ENCODE measurements at regions not wholly inside any gene's neighbourhood (a gene's known extent, or its start where the extent isn't known, plus 50 kb on each side); places are given as distances from the start of the nearest gene placed in this dataset.

GRCh38 chr4:28755081-28755480 is 1894.4 kb downstream of the STIM2 start:
- Histone ChIP-seq H2BK5ac (ENCODE audit: low read length) (no peak overlapping the region), H2BK120ac (ENCODE audit: low read depth, low read length) (no peak overlapping the region), H3K79me2 (ENCODE audit: control insufficient read depth, insufficient read depth, low read length) (no peaks in the 10 kb centered on the region), H3K27me3 (ENCODE audit: insufficient read depth, low read length, poor library complexity) (no peaks in the 10 kb centered on the region), H2AK5ac (ENCODE audit: low read length) (no peak overlapping the region), H3K79me1 (ENCODE audit: low read length) (no peaks in the 10 kb centered on the region), H3K4me3 (ENCODE audit: low read length) (no peak overlapping the region), H3K9ac (ENCODE audit: low read length) (no peak overlapping the region), H4K8ac (ENCODE audit: low read depth, low read length) (no peak overlapping the region), H3K27ac (ENCODE audit: low read depth, low read length) (no peak overlapping the region), H3K23ac (ENCODE audit: low read length) (no peak overlapping the region), H3K4ac (ENCODE audit: low read depth, low read length) (no peak overlapping the region), H3K56ac (ENCODE audit: low read length) (no peak overlapping the region), H3K18ac (ENCODE audit: low read length) (no peak overlapping the region), H3K4me2 (ENCODE audit: low read length) (no peak overlapping the region), H3K4me1 (ENCODE audit: control insufficient read depth, low read depth, low read length) (peaks cover 4% of the 10 kb centered on the region), H3K36me3 (ENCODE audit: control insufficient read depth, insufficient read depth, low read length) (no peaks in the 10 kb centered on the region), H4K5ac (ENCODE audit: low read length) (no peak overlapping the region), H2BK15ac (replicated peaks; ENCODE audit: low read depth) (peak overlapping the region; percentile 19)
- WGBS (ENCODE audit: extremely low coverage, insufficient coverage, low lambda C conversion rate) = no CpG with 5 or more reads among the region's 2 CpGs
- no peak for DNase-seq

DNA sequence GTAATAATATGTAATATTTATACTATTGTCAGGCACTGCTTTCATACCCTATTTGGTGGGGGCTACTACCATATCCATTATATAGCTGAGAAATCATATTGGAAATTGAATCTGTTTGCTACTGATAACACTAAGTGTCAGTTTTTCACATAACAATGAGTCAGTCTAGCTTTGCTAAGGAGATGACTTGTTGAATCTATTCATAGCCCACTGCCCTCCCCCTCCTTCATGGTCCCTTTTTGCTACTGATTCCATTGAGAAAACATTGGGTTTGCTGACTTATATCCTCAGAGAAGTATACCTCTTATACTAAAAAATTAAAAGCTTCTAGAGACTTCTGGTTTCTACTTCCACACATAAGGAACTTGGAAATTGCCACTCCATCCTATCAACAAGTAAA is 1898.4 kb downstream of the STIM2 start:
- no peak for DNase-seq
- Histone ChIP-seq H3K4me2 (ENCODE audit: low read length) (no peak overlapping the region), H3K36me3 (ENCODE audit: control insufficient read depth, insufficient read depth, low read length) (no peaks in the 10 kb centered on the region), H4K5ac (ENCODE audit: low read length) (no peak overlapping the region), H3K27me3 (ENCODE audit: insufficient read depth, low read length, poor library complexity) (no peaks in the 10 kb centered on the region), H3K56ac (ENCODE audit: low read length) (no peak overlapping the region), H2BK120ac (ENCODE audit: low read depth, low read length) (no peak overlapping the region), H4K8ac (ENCODE audit: low read depth, low read length) (no peak overlapping the region), H3K4me1 (ENCODE audit: control insufficient read depth, low read depth, low read length) (no peaks in the 10 kb centered on the region), H3K79me1 (ENCODE audit: low read length) (no peaks in the 10 kb centered on the region), H2BK5ac (ENCODE audit: low read length) (no peak overlapping the region), H3K9ac (ENCODE audit: low read length) (no peak overlapping the region), H3K18ac (ENCODE audit: low read length) (no peak overlapping the region), H2BK15ac (replicated peaks; ENCODE audit: low read depth) (no peak overlapping the region), H3K4ac (ENCODE audit: low read depth, low read length) (no peak overlapping the region), H3K23ac (ENCODE audit: low read length) (no peak overlapping the region), H3K27ac (ENCODE audit: low read depth, low read length) (no peak overlapping the region), H3K4me3 (ENCODE audit: low read length) (no peak overlapping the region), H3K79me2 (ENCODE audit: control insufficient read depth, insufficient read depth, low read length) (no peaks in the 10 kb centered on the region), H2AK5ac (ENCODE audit: low read length) (no peak overlapping the region)

GRCh38 chr4:28760003-28760402 is 1899.4 kb downstream of the STIM2 start:
- no peak overlapping the region for H3K4me3 ChIP-seq (ENCODE audit: low read length)
- no peaks in the 10 kb centered on the region for H3K27me3 ChIP-seq (ENCODE audit: insufficient read depth, low read length, poor library complexity)
- no peak overlapping the region for H4K5ac ChIP-seq (ENCODE audit: low read length)
- no peak overlapping the region for H2AK5ac ChIP-seq (ENCODE audit: low read length)
- H3K4me2 ChIP-seq (ENCODE audit: low read length) = no peak overlapping the region
- no peak overlapping the region for H2BK120ac ChIP-seq (ENCODE audit: low read depth, low read length)
- no peaks in the 10 kb centered on the region for H3K79me1 ChIP-seq (ENCODE audit: low read length)
- no peaks in the 10 kb centered on the region for H3K4me1 ChIP-seq (ENCODE audit: control insufficient read depth, low read depth, low read length)
- no peak overlapping the region for H3K27ac ChIP-seq (ENCODE audit: low read depth, low read length)
- H4K8ac ChIP-seq (ENCODE audit: low read depth, low read length) = no peak overlapping the region
- DNase-seq = no peak
- WGBS (ENCODE audit: extremely low coverage, insufficient coverage, low lambda C conversion rate) = no CpG with 5 or more reads among the region's 6 CpGs
- no peak overlapping the region for H3K56ac ChIP-seq (ENCODE audit: low read length)
- H2BK5ac ChIP-seq (ENCODE audit: low read length) = no peak overlapping the region
- no peak overlapping the region for H2BK15ac ChIP-seq (replicated peaks; ENCODE audit: low read depth)
- no peak overlapping the region for H3K23ac ChIP-seq (ENCODE audit: low read length)
- no peak overlapping the region for H3K9ac ChIP-seq (ENCODE audit: low read length)
- H3K36me3 ChIP-seq (ENCODE audit: control insufficient read depth, insufficient read depth, low read length) = no peaks in the 10 kb centered on the region
- no peak overlapping the region for H3K4ac ChIP-seq (ENCODE audit: low read depth, low read length)
- H3K18ac ChIP-seq (ENCODE audit: low read length) = no peak overlapping the region
- no peaks in the 10 kb centered on the region for H3K79me2 ChIP-seq (ENCODE audit: control insufficient read depth, insufficient read depth, low read length)

GRCh38 chr4:28772066-28772465 is 1911.4 kb downstream of the STIM2 start:
- WGBS (ENCODE audit: extremely low coverage, insufficient coverage, low lambda C conversion rate) = 100% methylated on average over 1 of the region's 1 CpG
- no peak overlapping the region for H4K8ac ChIP-seq (ENCODE audit: low read depth, low read length)
- no peak overlapping the region for H3K27ac ChIP-seq (ENCODE audit: low read depth, low read length)
- H2BK15ac ChIP-seq (replicated peaks; ENCODE audit: low read depth) = no peak overlapping the region
- DNase-seq = peak; percentile 39
- no peaks in the 10 kb centered on the region for H3K79me2 ChIP-seq (ENCODE audit: control insufficient read depth, insufficient read depth, low read length)
- no peaks in the 10 kb centered on the region for H3K36me3 ChIP-seq (ENCODE audit: control insufficient read depth, insufficient read depth, low read length)
- H3K4me2 ChIP-seq (ENCODE audit: low read length) = no peak overlapping the region
- no peaks in the 10 kb centered on the region for H3K27me3 ChIP-seq (ENCODE audit: insufficient read depth, low read length, poor library complexity)
- H3K4me3 ChIP-seq (ENCODE audit: low read length) = no peak overlapping the region
- H3K4me1 ChIP-seq (ENCODE audit: control insufficient read depth, low read depth, low read length) = no peaks in the 10 kb centered on the region
- H2AK5ac ChIP-seq (ENCODE audit: low read length) = no peak overlapping the region
- H3K56ac ChIP-seq (ENCODE audit: low read length) = no peak overlapping the region
- no peak overlapping the region for H4K5ac ChIP-seq (ENCODE audit: low read length)
- no peak overlapping the region for H3K9ac ChIP-seq (ENCODE audit: low read length)
- H3K79me1 ChIP-seq (ENCODE audit: low read length) = no peaks in the 10 kb centered on the region
- H3K4ac ChIP-seq (ENCODE audit: low read depth, low read length) = no peak overlapping the region
- H3K18ac ChIP-seq (ENCODE audit: low read length) = no peak overlapping the region
- H2BK120ac ChIP-seq (ENCODE audit: low read depth, low read length) = no peak overlapping the region
- no peak overlapping the region for H3K23ac ChIP-seq (ENCODE audit: low read length)
- H2BK5ac ChIP-seq (ENCODE audit: low read length) = no peak overlapping the region

GRCh38 chr4:28772788-28773187 is 1912.1 kb downstream of the STIM2 start:
- Histone ChIP-seq H2BK120ac (ENCODE audit: low read depth, low read length) (no peak overlapping the region), H3K4me2 (ENCODE audit: low read length) (no peak overlapping the region), H3K23ac (ENCODE audit: low read length) (no peak overlapping the region), H4K5ac (ENCODE audit: low read length) (no peak overlapping the region), H3K36me3 (ENCODE audit: control insufficient read depth, insufficient read depth, low read length) (no peaks in the 10 kb centered on the region), H3K4me1 (ENCODE audit: control insufficient read depth, low read depth, low read length) (no peaks in the 10 kb centered on the region), H3K9ac (ENCODE audit: low read length) (no peak overlapping the region), H3K79me1 (ENCODE audit: low read length) (no peaks in the 10 kb centered on the region), H2BK15ac (replicated peaks; ENCODE audit: low read depth) (no peak overlapping the region), H2AK5ac (ENCODE audit: low read length) (no peak overlapping the region), H3K4ac (ENCODE audit: low read depth, low read length) (no peak overlapping the region), H3K4me3 (ENCODE audit: low read length) (no peak overlapping the region), H4K8ac (ENCODE audit: low read depth, low read length) (no peak overlapping the region), H2BK5ac (ENCODE audit: low read length) (no peak overlapping the region), H3K79me2 (ENCODE audit: control insufficient read depth, insufficient read depth, low read length) (no peaks in the 10 kb centered on the region), H3K27me3 (ENCODE audit: insufficient read depth, low read length, poor library complexity) (no peaks in the 10 kb centered on the region), H3K18ac (ENCODE audit: low read length) (no peak overlapping the region), H3K27ac (ENCODE audit: low read depth, low read length) (no peak overlapping the region), H3K56ac (ENCODE audit: low read length) (no peak overlapping the region)
- DNase-seq = no peak
- WGBS (ENCODE audit: extremely low coverage, insufficient coverage, low lambda C conversion rate) = no CpG with 5 or more reads among the region's 2 CpGs

DNA sequence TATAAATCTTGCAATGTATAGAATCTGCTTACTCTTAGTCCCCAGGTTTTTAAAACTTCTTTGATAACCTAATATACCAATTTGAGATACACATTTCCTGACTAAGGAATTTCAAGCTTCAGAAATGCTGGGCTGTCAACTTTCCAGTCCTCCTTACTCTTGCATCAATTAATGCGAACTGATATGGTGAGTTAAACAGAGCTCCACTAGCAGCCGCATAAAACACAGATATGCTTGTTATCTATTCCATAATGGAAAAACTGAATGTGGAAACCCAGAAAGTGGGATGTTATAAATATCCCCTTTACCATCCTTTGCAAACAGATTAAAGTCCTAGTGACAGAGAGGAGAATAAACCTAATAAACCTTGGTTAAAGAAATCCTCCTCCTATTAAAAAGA is 1913.7 kb downstream of the STIM2 start:
- no peak overlapping the region for H3K18ac ChIP-seq (ENCODE audit: low read length)
- H3K9ac ChIP-seq (ENCODE audit: low read length) = no peak overlapping the region
- no peak overlapping the region for H3K4ac ChIP-seq (ENCODE audit: low read depth, low read length)
- H4K8ac ChIP-seq (ENCODE audit: low read depth, low read length) = no peak overlapping the region
- H2BK5ac ChIP-seq (ENCODE audit: low read length) = no peak overlapping the region
- no peak overlapping the region for H3K23ac ChIP-seq (ENCODE audit: low read length)
- H4K5ac ChIP-seq (ENCODE audit: low read length) = no peak overlapping the region
- H3K4me1 ChIP-seq (ENCODE audit: control insufficient read depth, low read depth, low read length) = no peaks in the 10 kb centered on the region
- H3K4me3 ChIP-seq (ENCODE audit: low read length) = no peak overlapping the region
- H3K79me1 ChIP-seq (ENCODE audit: low read length) = no peaks in the 10 kb centered on the region
- DNase-seq = no peak
- H2AK5ac ChIP-seq (ENCODE audit: low read length) = no peak overlapping the region
- WGBS (ENCODE audit: extremely low coverage, insufficient coverage, low lambda C conversion rate) = no CpG with 5 or more reads among the region's 2 CpGs
- no peak overlapping the region for H3K56ac ChIP-seq (ENCODE audit: low read length)
- no peaks in the 10 kb centered on the region for H3K36me3 ChIP-seq (ENCODE audit: control insufficient read depth, insufficient read depth, low read length)
- no peak overlapping the region for H2BK15ac ChIP-seq (replicated peaks; ENCODE audit: low read depth)
- no peaks in the 10 kb centered on the region for H3K27me3 ChIP-seq (ENCODE audit: insufficient read depth, low read length, poor library complexity)
- no peak overlapping the region for H3K4me2 ChIP-seq (ENCODE audit: low read length)
- H3K27ac ChIP-seq (ENCODE audit: low read depth, low read length) = no peak overlapping the region
- no peaks in the 10 kb centered on the region for H3K79me2 ChIP-seq (ENCODE audit: control insufficient read depth, insufficient read depth, low read length)
- H2BK120ac ChIP-seq (ENCODE audit: low read depth, low read length) = no peak overlapping the region

All from mesendoderm (in vitro differentiated cells).